ENCODE measurements at regions not wholly inside any gene's neighbourhood (a gene's known extent, or its start where the extent isn't known, plus 50 kb on each side); places are given as distances from the start of the nearest gene placed in this dataset.

GRCh38 chr16:54402873-54403272 lies 116.3 kb upstream of the IRX3 start:
- no peak for DNase-seq (ENCODE audit: low read depth, low spot score)
- in situ Hi-C loops (cut with HindIII; ENCODE audit: low sequenced_read_pairs): no loop called here
- no peak overlapping the region for H3K4me3 ChIP-seq (ENCODE audit: low read depth, low read length)
- TF ChIP-seq CTCF (IDR thresholded peaks at IDR 0.05; ENCODE audit: low read depth, low read length): no peak

- no peak overlapping the region for H3K4me3 ChIP-seq (ENCODE audit: low read depth, low read length)
- in situ Hi-C loops (cut with HindIII; ENCODE audit: low sequenced_read_pairs): no loop called here
- DNase-seq (ENCODE audit: low read depth, low spot score): no peak
- TF ChIP-seq CTCF (IDR thresholded peaks at IDR 0.05; ENCODE audit: low read depth, low read length): no peak
Observed at GRCh38 chr16:54402270-54402669, 115.7 kb upstream of the IRX3 start.

GRCh38 chr16:54400261-54400660 lies 113.7 kb upstream of the IRX3 start:
- no peak for DNase-seq (ENCODE audit: low read depth, low spot score)
- no peak for TF ChIP-seq CTCF (IDR thresholded peaks at IDR 0.05; ENCODE audit: low read depth, low read length)
- no peak overlapping the region for H3K4me3 ChIP-seq (ENCODE audit: low read depth, low read length)
- in situ Hi-C loops (cut with HindIII; ENCODE audit: low sequenced_read_pairs): no loop called here

GRCh38 chr16:54398986-54399385 lies 112.4 kb upstream of the IRX3 start:
- no peak for DNase-seq (ENCODE audit: low read depth, low spot score)
- TF ChIP-seq CTCF (IDR thresholded peaks at IDR 0.05; ENCODE audit: low read depth, low read length): no peak
- in situ Hi-C loops (cut with HindIII; ENCODE audit: low sequenced_read_pairs): no loop called here
- no peak overlapping the region for H3K4me3 ChIP-seq (ENCODE audit: low read depth, low read length)

GRCh38 chr16:54397838-54398237 lies 111.3 kb upstream of the IRX3 start:
- no peak overlapping the region for H3K4me3 ChIP-seq (ENCODE audit: low read depth, low read length)
- in situ Hi-C loops (cut with HindIII; ENCODE audit: low sequenced_read_pairs): no loop called here
- TF ChIP-seq CTCF (IDR thresholded peaks at IDR 0.05; ENCODE audit: low read depth, low read length): no peak
- DNase-seq (ENCODE audit: low read depth, low spot score): no peak

- no peak overlapping the region for H3K4me3 ChIP-seq (ENCODE audit: low read depth, low read length)
- DNase-seq (ENCODE audit: low read depth, low spot score): peak; percentile 79
- no peak for TF ChIP-seq CTCF (IDR thresholded peaks at IDR 0.05; ENCODE audit: low read depth, low read length)
- in situ Hi-C loops (cut with HindIII; ENCODE audit: low sequenced_read_pairs): no loop called here
Observed at GRCh38 chr16:54397190-54397835, 110.7 kb upstream of the IRX3 start.

All from astrocyte of the spinal cord (primary cell).